ENCODE measurements at regions not wholly inside any gene's neighbourhood (a gene's known extent, or its start where the extent isn't known, plus 50 kb on each side); places are given as distances from the start of the nearest gene placed in this dataset.

GRCh38 chr2:42999856-43000241 lies 207.5 kb upstream of the HAAO start:
- no peak for TF ChIP-seq CTCF (IDR thresholded peaks at IDR 0.05; ENCODE audit: extremely low read depth in 1 of 2, insufficient read depth in 1 of 2, low read depth in 1 of 2, low read length in 2 of 2)
- TF ChIP-seq MAX (IDR thresholded peaks at IDR 0.05; ENCODE audit: insufficient read depth, insufficient read length): no peak
- TF ChIP-seq POLR2A (IDR thresholded peaks at IDR 0.05; ENCODE audit: low read depth, low read length): no peak
- no peak for TF ChIP-seq JUN (IDR thresholded peaks at IDR 0.05; ENCODE audit: borderline replicate concordance, insufficient read depth, insufficient read length, low read depth)
- TF ChIP-seq FOS (IDR thresholded peaks at IDR 0.05; ENCODE audit: borderline replicate concordance, insufficient read depth, low read length): no peak
- TF ChIP-seq EZH2 (IDR thresholded peaks at IDR 0.05; ENCODE audit: borderline replicate concordance, low read depth, low read length, severe bottlenecking): no peak
- no peak for TF ChIP-seq GATA2 (IDR thresholded peaks at IDR 0.05; ENCODE audit: insufficient read depth, insufficient read length, low read depth, low read length)
- no peak for TF ChIP-seq MYC (IDR thresholded peaks at IDR 0.05; ENCODE audit: low read depth, low read length)
- TF ChIP-seq POLR2AphosphoS5 (IDR thresholded peaks at IDR 0.05; ENCODE audit: insufficient read depth, low read depth, low read length): no peak
- H3K9ac ChIP-seq (replicated peaks; ENCODE audit: extremely low read depth, insufficient read depth, low read length): no peak overlapping the region
- H3K9me3 ChIP-seq (replicated peaks; ENCODE audit: control insufficient read depth, insufficient read depth, low read length): no peaks in the 10 kb centered on the region
- FAIRE-seq (no peak), DNase-seq (ENCODE audit: low read depth, low spot score) (no peak)
- H4K20me1 ChIP-seq (replicated peaks; ENCODE audit: control insufficient read depth, extremely low read depth, insufficient read depth, low read length): no peaks in the 10 kb centered on the region
- BruUV-seq (replicated peaks): no TSS peak
- H3K4me3 ChIP-seq (replicated peaks in 1 of 3; ENCODE audit: insufficient read depth in 1 of 3, low read depth in 1 of 3, low read length in 3 of 3): no peak overlapping the region
- H3K9me1 ChIP-seq (replicated peaks; ENCODE audit: control insufficient read depth, extremely low read depth, insufficient read depth, low read length): no peaks in the 10 kb centered on the region
- intact Hi-C loops (cut with micrococcal nuclease): no loop called here
- no peaks in the 10 kb centered on the region for H3K36me3 ChIP-seq (ENCODE audit: control insufficient read depth in 2 of 2, extremely low read depth in 1 of 2, insufficient read depth in 2 of 2, low read length in 2 of 2)
- no peaks in the 10 kb centered on the region for H3K79me2 ChIP-seq (ENCODE audit: control insufficient read depth, insufficient read depth, low read length)
- no peaks in the 10 kb centered on the region for H3K4me1 ChIP-seq (ENCODE audit: control insufficient read depth, extremely low read depth, insufficient read depth, low read length)
- no peak overlapping the region for H3K27ac ChIP-seq (ENCODE audit: insufficient read depth, low read depth, low read length)
- H2AFZ ChIP-seq (ENCODE audit: low read depth, low read length): no peak overlapping the region
- no peak overlapping the region for H3K4me2 ChIP-seq (ENCODE audit: insufficient read depth, low read length)
- ChIA-PET CTCF (interaction anchor here (1.1 to 1.6 kb wide), 2 partner anchors 11 to 229 kb away, joined by 3 to 4 read pairs; no protein-coding TSS in a partner anchor), POLR2A (no interaction called here)
- dilution Hi-C loops (cut with MboI; ENCODE audit: extremely low pct_ligation_motif_present, low sequenced_read_pairs): no loop called here
- no peaks in the 10 kb centered on the region for H3K27me3 ChIP-seq (ENCODE audit: control insufficient read depth in 2 of 2, insufficient read depth in 2 of 2, low read length in 2 of 2)

Measured in endothelial cell of umbilical vein (primary cell).